Activated CD4-positive, CD25-positive, alpha-beta regulatory T cell treated with anti-CD3 and anti-CD28 coated beads, Interleukin-2, amount 50 U/mL, for 24 hours (primary cell): ENCODE measurements at regions not wholly inside any gene's neighbourhood (a gene's known extent, or its start where the extent isn't known, plus 50 kb on each side); places are given as distances from the start of the nearest gene placed in this dataset.

ENCODE experiments used
- ATAC-seq, 2 donors: fragments of 150-1000 bp; cut with Tn5 transposase; one replicate each; pipeline ENCODE4 v1.10.0; 2021; ENCODE audit warnings: mild to moderate bottlenecking in 1 of 2, moderate library complexity in 1 of 2

DNA sequence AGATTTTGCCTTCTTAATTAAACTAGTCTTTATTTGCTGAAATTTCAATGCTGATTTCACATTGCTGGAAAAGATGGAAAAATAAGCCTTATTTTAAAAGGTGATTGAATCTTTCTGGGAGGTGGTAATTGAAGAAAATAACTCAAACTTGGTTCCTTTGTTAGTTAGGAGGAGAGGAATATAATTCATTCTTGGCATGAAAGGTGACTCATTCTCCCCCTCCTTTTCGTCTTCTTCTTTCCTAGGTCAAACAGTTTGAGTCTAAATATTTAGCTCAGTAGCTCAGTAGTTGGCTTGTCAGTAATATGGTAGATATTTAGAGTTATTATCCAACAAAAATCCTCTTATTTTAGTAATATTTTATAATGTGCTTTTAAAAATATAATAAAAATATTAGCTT lies 353.9 kb upstream of the MEF2C start:
- no peak for ATAC-seq

DNA sequence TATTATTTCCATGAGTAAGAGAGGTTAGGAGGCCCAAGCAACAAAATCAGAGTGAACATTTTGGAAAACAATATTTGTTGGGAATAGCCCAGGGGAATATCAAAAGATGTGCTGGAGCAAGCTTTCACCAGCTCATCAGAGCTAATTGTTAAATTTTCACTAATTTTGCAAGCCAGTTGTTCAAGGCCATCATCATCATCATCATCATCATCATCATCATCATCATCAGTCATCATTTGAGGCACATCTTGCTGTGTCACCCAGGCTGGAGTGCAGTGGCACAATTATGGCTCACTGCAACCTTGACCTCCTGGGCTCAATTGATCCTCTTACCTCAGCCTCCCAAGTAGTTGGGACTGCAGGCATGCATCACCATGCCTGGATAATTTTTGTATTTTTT lies 350.5 kb upstream of the MEF2C start:
- ATAC-seq, result no peak

DNA sequence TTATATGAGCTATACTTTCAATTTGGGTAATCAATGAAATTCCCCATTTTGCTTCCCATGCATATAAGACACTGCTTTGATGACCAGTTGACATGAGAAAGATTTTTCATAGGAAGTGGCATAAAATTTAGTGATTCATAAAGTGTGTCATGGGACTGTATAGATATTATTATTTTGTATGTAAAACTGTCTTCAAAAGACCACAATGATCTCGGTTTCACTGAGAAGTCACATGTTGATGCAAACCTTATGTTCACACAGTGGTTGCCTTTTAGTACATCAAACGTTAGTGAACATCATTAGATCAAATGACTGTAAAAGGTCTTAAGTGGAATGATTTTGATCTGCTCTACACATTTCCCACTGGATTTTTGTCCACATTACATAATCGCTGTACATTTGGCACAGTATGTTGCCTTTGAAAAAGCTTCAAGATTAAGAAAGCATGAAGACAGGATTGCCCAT lies 349.2 kb upstream of the MEF2C start:
- ATAC-seq, result peak in 1 of 2 donors; percentile 36

DNA sequence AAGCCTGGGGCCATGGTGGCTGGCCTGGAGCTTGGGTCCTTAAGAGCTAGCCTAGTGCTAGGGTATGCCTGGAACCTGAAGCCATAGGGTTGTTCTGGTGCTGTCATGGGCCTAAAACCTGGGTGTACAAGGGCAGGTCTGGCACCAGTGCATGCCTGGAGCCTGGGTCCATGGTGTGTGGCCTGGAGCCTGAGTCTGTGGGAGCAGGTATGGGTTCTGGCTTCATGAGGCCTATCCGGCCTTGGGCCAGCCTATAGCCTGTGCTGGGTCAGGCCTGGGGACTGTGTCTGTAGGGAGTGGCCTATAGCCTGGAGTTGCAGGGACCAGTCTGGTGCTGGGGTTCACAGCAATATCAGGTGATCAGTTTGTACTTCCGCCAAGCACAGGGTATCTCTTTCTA lies 347.2 kb upstream of the MEF2C start:
- ATAC-seq, result no peak

DNA sequence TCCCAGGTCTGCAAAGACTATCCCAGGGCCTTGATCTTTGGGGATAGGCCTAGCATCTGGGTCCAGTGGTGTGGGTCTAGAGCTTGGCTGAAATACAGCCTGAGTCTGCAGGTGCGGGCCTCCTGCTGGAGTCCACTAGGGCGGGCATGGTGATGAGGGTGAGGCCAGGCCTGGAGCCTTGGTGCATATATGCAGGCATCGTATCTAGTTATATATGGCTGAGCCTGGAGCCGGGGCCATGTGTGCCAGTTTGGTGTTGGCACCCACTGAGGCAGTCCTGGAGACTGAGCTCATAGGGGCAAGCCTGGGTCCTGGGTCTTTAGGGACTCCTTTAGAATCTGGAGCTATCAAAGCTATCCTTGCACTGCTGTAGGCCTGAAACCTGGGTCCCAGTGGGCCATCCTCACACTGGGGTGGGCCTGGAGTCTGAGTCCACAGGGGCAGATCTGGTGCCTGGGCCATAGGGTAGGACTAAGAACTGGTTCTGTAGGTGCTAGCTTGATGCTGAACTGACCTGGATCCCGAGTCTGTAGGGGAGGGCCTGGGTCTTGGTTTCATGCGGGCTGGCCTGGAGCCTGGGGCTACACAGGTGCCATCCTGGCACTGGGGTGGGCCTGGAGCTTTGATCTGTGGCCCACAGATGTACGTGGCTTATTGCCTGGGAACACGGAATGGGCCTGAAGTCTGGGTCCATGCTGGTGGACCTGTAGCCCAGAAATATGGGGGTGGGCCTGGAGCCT lies 346.5 kb upstream of the MEF2C start:
- no peak for ATAC-seq

DNA sequence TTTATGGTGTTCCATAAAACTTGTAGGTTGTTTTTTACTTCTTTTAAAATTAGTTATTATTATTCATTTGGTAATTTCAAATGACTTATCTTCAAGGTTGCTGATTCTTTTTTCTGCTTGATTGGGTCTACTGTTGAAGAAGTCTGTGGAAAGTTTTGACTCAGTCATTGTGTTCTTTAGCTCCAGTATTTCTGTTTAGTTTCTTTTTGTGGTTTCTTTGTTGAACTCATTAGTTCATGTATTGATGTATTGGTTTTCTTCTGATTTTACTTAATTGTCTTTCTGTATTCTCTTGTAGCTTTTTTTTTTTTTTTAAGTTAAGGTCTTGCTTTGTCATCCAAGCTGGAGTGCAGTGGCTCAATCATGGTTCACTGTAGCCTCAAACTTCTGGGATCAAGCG lies 345.4 kb upstream of the MEF2C start:
- no peak for ATAC-seq

DNA sequence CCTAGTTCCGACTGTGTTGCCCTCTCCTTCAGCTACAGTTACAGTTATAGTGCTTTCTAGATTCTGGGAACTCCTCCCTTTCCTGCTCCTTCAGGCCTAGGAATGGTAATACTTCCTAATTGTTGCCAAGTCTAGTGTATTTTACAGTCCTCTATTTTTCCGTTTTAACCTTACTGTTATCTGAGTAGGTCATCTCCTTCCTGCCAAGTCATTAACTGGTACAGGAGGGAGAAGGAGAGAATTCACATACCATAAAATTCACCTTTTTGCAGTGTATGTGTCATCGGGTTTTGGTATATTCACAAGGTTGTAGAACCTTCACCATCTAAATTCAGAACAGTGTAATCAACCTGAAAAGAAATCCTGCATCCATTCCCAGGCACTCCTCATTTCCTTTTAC lies 335.4 kb upstream of the MEF2C start:
- no peak for ATAC-seq

DNA sequence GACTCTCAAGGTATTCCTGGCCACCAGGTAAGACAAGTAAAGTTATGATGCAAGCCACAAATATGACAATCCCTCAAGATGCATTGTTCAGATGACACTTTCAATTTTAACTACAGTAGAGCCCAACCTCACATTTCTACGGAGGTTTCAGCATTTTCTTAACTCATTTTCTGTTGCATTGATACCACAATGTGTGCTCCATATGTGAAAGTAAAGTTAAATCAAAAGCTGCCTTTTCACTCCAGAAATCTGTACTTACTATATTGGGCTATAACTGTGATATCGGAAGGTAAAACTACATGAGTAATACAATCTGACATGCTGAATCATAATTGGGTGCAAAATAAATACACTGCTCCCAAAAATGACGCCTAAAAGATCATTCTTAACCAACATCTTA lies 333.6 kb upstream of the MEF2C start:
- no peak for ATAC-seq

DNA sequence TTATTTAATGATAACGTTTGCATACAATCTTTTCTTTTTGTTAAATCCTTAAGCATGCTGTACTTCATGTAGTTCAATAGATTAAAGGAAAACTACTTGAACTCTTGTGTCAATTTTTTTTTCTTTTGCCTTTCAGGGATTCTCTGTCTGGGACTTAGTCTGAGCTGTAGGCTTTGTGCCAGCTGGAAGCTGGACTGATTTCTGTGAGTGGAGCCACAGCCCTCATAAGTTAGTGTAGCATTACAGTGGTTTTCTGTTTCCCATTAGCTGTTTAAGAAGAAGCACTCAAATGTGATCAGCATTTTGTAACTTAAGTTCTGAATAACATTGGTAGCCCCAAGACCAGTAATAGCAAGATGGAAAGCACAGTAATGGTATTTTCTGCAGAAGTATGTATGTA lies 330.6 kb upstream of the MEF2C start:
- ATAC-seq, result no peak

DNA sequence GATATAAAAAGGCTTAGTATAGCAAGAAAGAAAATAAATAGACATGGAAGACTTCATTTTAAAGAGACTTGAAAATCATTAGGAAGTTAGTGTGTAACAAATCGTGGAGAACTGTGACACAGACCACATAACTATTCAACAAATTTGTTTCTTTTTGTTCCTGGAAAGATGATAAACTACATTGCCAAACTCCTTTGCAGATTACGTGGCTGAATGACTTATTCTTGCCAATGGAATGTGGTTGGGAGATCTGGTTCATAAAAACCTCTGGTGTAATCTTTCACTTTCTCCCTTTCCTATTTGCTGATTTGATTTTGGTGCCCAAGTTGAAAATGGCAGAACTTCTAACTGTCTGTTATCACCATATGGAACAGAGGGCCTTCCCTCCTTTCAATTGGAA lies 328.9 kb upstream of the MEF2C start:
- no peak for ATAC-seq

DNA sequence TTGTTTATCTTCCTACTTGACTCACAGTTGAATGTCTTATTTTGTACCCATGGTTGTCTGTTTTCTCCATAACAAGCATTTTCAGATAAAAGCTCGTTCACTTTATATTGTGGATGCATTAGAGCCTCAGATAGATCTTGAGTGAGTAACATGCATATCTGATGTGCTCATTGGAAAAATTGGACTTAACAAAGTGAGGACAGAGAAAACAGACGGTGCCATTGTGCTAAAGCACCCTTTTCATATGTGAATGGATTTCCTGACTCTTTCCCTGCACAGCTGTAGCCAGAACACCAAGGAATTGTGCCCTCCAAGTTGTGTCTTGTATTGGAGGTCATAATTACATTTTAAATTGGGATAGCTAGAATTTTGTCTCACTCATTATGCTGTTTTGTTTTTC lies 325.8 kb upstream of the MEF2C start:
- no peak for ATAC-seq

DNA sequence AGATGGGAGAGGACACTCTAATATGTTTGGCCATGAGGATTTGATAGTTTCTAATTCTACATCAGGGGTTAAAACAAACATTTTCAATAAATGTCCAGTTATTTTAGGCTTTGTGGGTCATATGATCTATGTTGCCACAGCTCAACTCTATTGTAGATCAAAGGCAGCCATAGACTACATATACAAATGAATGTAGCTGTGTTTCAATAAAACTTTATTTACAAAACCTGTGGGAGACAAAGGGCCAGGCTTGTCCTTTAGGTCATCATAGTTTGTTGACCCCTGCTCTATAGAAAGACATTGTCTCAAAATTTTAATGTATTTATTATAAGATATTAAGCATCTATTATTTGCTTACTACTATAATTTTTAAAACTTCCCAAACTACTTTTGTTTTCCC lies 325.4 kb upstream of the MEF2C start:
- no peak for ATAC-seq

DNA sequence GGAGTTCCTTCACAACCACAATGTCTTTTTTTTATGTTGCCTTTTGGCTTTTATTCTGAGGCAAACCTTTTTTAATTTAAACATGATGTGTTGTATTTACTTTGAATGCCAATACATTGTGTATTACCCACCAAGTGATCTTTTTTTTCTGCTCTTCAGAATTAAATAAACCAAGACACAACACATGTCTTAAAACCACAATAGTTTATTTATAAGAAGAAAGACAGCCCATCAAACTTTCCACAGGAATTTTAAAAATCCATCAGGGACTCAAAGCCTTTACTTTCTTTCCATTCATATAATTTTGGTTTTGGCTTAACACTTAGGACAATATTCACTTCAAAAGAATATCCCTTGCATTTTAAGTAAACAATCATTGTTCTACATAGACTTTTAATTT lies 321.8 kb upstream of the MEF2C start:
- ATAC-seq, result no peak

DNA sequence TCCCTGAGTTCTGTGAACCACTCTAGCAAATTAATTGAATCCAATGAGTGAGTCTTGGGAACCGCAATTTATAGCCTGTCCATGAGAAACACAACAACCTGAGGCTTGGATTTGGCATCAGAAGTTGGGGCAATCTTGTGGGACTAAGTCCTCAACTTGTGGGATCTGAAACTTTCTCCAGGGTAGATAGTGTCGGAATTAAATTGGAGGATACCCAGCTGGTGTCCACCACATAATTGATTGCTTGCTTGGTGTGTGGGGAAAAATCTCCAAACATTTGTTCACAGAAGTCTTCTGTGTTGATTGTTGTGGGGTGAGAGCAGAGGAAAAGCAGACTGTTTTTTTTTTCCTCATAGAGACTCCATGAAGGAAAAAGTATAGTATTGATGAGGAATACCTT lies 320.6 kb upstream of the MEF2C start:
- ATAC-seq, result no peak

DNA sequence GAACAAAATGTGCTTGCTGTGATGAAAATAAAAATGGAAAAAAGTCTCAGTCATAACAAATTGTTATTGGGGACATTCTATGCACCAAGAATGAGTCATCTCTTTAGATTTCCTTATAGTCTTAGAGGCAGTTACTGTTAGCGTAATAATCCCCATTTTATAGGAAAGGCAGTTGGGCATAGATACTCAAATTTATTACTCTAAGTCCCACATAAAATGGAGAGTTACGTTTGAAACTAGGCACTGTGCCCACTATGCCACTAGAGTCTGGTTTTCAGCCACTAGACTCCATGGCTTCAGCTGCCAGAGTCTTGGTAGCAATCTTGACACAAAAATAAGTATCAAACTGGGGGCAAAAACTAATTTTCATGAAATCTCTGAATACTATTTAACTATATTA lies 317.9 kb upstream of the MEF2C start:
- no peak for ATAC-seq

DNA sequence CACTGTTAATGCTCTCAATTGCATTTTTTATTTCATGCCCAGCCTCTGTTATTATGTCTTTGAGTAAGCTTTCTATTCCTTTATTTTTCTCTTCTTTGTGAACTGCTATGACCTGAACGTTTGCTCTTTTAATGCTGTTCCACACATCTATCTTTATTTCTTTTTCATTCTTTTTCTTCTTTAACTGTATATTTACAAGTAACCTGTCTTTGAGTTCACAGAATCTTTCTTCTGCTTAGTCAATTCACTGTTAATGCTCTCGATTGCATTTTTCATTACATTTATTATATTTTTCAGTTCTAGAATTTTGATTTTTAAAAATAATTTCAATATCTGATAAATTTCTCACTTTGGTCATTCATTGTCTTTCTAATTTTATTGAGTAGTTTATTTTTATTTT lies 316.3 kb upstream of the MEF2C start:
- no peak for ATAC-seq

DNA sequence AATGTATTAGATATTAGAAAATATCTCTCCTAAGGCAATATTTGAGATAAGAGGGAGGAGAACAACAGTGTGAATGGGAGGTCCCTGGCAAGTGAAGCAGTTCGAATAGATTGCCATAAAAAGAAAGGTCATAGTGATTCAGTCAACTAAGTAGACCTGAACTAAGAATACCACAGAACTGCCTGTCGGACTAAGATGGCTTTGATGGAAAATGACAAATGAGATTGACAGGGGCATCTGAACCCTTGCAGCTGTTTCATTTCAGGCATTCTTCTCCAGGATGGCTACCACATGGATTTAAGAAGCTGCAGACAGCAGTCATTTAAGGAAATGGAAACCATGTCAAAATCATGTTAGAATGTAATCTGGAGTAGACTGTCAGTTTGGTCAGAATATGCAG lies 308.4 kb upstream of the MEF2C start:
- ATAC-seq, result no peak

DNA sequence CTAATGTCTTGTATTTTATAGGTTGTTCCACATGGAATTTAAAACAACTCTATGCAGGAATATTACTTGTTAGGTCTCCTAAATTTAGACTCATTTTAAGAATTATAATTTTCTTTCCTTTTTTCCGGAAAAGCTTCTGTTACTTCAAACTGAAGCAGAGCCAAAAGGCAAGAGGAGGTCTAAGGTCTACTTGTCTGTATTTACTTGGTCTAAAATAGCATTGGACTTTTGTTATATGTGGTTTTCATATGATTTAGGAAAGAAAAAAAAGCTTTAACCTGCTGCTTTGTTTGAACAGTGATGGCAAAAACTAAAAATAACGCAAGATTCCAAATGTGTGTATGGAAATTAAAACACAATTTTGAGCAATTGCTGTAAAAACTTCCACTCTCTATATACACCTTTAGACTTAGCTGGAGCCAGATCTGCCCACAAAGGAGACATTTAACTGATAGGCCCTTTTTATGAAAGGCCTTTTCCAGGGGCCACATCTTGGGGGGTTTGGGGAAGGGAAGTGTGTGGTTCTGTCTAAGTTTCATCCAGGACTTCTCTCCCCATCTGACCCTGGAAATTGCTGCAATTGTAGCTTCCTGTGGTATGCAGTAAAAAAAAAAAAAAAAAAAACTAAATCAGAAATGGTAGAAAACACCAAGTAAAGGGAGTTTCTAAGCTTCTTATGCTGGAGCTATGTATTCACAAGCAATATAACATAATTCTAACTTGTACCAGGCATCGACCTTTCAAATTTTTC lies 307.7 kb upstream of the MEF2C start:
- ATAC-seq, result no peak

DNA sequence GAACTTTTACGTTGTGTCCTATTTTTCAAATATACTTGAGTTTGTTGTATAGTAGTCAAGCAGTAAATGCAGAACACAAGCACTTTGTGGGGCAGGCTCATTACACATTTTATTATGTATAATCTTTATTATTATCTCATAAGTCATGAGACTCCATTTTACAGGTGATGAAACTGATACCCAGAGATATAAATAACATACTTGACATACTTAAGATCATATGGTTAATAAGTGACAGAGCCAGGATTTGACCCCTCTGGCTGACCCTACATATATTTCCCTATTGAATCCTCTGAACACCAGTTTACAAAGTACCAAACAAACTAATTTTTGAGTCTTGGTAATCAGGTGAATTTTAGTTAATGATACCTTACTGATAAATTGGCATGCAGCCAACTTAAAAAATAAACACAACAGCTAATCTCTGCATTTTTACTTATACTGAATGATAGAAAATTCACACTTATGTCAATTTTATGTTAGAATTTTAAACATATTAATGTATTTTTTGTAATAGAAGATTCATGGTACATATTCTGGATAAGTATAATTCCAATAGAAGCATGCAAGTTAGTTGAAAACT lies 305.0 kb upstream of the MEF2C start:
- no peak for ATAC-seq

DNA sequence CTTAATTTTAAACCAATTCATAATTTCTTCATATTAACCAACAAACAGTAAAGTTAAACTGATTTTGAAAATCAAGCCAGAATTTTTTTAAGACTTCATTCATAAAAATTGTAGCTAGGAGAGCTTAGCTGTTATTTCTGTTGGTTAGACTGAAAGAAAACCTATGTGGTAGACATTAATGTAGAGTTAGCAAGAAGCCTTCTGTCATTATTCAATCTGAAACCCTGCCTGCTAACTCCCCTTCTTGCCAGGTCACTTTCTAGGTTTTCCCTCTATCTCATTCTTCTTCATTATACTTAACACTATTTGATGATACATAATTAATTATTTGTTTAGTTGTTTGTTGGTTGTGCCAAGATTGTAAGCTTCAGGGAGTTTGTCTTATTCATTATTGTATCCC lies 304.3 kb upstream of the MEF2C start:
- ATAC-seq, result no peak

DNA sequence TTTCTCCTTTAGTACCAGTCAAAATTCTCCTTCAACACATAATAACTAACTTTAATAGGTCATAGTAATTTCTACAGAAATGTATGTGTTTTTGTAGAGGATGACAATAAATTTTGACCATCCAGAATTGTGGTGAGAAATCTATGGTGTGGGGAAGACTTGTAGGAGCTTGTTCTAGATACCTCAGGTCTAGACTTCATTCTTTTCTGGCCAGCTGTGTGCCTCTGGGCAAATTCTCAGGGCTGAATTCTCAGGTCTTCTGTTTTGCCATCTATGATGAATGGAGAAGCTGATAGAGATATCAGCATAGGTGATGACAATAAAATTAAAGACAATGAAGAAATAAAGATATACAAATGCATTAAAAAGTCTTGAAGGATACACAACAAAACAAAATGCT lies 298.6 kb upstream of the MEF2C start:
- no peak for ATAC-seq

DNA sequence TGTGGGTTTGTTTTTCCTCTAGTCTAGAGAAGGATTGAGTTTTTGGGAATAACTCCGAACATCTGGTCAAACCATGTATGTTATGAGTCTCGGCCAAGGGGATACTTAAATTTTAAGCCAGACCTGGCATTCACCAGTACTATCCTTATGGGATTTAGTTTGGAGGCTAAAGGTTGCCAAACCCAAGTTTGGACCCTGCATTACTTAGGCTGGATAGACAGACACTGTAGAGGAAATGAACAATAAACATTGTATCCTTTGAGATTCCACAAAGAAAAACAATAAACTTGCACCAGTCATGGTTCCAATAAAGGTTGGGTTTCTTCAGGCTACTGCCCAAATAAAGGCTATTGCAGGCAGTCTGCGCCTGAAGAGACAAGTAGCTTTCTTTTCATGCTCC lies 296.7 kb upstream of the MEF2C start:
- no peak for ATAC-seq

DNA sequence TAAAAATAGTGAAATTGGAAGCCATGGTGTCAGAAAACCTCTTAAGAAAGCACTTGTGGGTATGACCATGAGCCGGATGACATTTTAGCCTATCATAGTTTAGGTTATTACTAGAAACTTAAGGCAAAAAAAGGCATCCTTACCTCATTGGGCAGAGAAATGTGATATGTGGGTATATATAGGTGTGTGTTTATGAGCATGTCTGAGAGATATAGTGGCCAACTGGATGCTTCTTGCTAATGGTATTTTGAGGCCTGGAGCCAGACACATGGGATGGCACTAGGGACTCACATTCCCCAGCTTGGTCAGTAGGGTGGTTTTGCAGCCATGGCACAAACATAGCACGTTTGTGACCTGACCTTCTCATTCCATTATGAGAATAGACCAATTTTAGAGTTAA lies 295.6 kb upstream of the MEF2C start:
- no peak for ATAC-seq

DNA sequence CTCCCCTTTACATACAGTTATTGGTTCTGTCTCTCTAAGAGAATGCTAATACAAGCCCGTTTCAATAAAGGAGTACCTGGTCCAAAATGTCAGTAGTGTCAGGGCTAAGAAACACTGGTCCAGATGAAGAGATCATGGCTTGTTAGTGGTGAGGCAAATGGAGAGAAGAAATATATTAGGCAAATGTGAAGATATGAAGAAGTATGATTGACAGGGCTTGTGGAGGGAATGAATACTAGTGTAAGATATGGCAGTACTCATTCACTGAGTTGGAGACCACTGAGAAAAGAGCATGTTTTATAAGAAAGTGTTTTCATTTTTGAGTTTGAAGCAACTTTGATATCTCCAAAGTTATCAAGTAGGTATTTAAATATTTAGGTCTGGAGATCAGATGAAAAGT lies 290.5 kb upstream of the MEF2C start:
- ATAC-seq, result no peak
